Esophagus squamous epithelium (tissue), 5 donors: ENCODE measurements at regions not wholly inside any gene's neighbourhood (a gene's known extent, or its start where the extent isn't known, plus 50 kb on each side); places are given as distances from the start of the nearest gene placed in this dataset.

Experiments
- DNase-seq: peaks from one replicate; lab custom pipeline; 2025; lab: John Stamatoyannopoulos, UW
- H3K27ac ChIP-seq, 4 donors: fragments of 200-600 bp; sonication (generic); one replicate each; pipeline ENCODE4 v1.5.1; 2016 to 2019; ENCODE audit warnings: mild to moderate bottlenecking in 1 of 4
- H3K27me3 ChIP-seq, 4 donors: fragments of 200-600 bp; sonication (generic); 1 replicate in 3 of 4; 2 replicates in 1 of 4; pipeline versions ENCODE4 v1.5.1 to v1.6.0; 2017 to 2021; ENCODE audit warnings: antibody characterized with exemption in 1 of 4
- H3K36me3 ChIP-seq, 3 donors: fragments of 200-600 bp; sonication (generic); one replicate each; pipeline ENCODE4 v1.5.1; 2016 to 2019
- H3K4me1 ChIP-seq, 3 donors: fragments of 200-600 bp; sonication (generic); one replicate each; pipeline ENCODE4 v1.5.1; 2017 to 2019
- H3K4me3 ChIP-seq, 4 donors: fragments of 200-600 bp; sonication (generic); 1 replicate in 3 of 4; 2 replicates in 1 of 4; pipeline ENCODE4 v1.5.1; 2016 to 2019; ENCODE audit warnings: mild to moderate bottlenecking in 2 of 4, moderate library complexity in 1 of 4
- H3K9me3 ChIP-seq, 3 donors: fragments of 200-600 bp; sonication (generic); one replicate each; pipeline ENCODE4 v1.5.1; 2016 to 2019
- CTCF ChIP-seq, 6 experiments: fragments of 450-650 bp in 4 of 6; fragments of 200-600 bp in 2 of 6; sonication (generic) in 2 of 6; IDR thresholded peaks; one replicate each; pipeline ENCODE4 v1.5.1; 2016 to 2019; ENCODE audit warnings: antibody characterized with exemption in 6 of 6, mild to moderate bottlenecking in 4 of 6, moderate library complexity in 4 of 6
- POLR2A ChIP-seq, 4 donors: fragments of 450-650 bp; IDR thresholded peaks; one replicate each; pipeline ENCODE4 v1.6.1; 2017; ENCODE audit warnings: antibody characterized with exemption in 4 of 4, mild to moderate bottlenecking in 4 of 4, moderate library complexity in 3 of 4
- WGBS, 2 donors: methylation state at CpG; one replicate each; pipeline ENCODE4 v1.1.5; 2018; 5-methylcytosine and 5-hydroxymethylcytosine counted together
- intact Hi-C: fragments of 100-400 bp; cut with DNase I; formaldehyde crosslinking; loops from one replicate; pipeline ENCODE4 v1.15.0; 2022
- donor health status: DM: yes; HTN: yes; CAD: no.

- no peaks in the 10 kb centered on the region for H3K9me3 ChIP-seq
- H3K36me3 ChIP-seq: no peaks in the 10 kb centered on the region
- peaks cover 0 to 4% (median 0%) of the 10 kb centered on the region in 3 donors for H3K4me1 ChIP-seq
- DNase-seq: no peak
- H3K27ac ChIP-seq: no peak overlapping the region
- 21 to 30% methylated on average over 1 of the region's 1 CpG for WGBS, 2 donors
- intact Hi-C loops: no loop called here
- no peak overlapping the region for H3K4me3 ChIP-seq
- no peaks in the 10 kb centered on the region for H3K27me3 ChIP-seq
- TF ChIP-seq CTCF (IDR thresholded peaks at IDR 0.05): no peak
- TF ChIP-seq POLR2A (IDR thresholded peaks at IDR 0.05): no peak
Measured at GRCh38 chr6:126188279-126188909, 151.5 kb upstream of the CENPW start.

DNA sequence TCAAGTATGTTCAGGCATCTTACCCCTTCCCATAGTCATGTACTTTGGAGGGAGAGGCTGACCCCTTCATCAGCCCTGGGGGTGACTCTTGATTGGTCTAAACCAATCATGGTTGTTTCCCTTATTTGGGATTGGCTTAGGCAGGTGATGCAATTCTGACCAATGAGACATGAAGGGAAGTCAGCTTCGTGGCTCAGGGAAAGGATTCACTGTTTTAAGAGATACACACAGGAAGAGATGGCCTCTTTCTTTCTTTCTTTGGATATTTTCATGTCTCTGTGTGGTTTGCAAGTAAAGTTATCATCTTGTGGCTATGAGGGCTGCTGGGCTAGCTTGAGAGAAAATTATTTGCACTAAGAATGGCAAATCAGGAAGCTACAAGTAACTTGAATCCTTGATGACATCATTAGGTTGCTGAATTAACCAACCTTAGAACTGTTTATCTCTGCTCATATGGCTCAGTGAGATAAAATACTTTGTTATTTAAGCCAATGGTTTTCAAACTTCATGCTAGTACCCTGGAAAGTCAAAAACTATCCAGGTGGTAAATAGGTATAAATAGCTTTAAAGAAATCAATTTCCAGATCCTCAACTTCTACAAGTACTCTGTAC is 144.2 kb upstream of the CENPW start:
- Histone ChIP-seq H3K27ac (no peak overlapping the region), H3K9me3 (no peaks in the 10 kb centered on the region), H3K36me3 (no peaks in the 10 kb centered on the region), H3K4me3 (no peak overlapping the region), H3K27me3 (no peaks in the 10 kb centered on the region), H3K4me1 (no peaks in the 10 kb centered on the region)
- TF ChIP-seq CTCF (IDR thresholded peaks at IDR 0.05) (no peak), POLR2A (IDR thresholded peaks at IDR 0.05) (no peak)
- WGBS, 2 donors: 46 to 89% methylated on average over 1 of the region's 1 CpG
- no peak for DNase-seq
- intact Hi-C loops: no loop called here

- DNase-seq: no peak
- intact Hi-C loops: no loop called here
- H3K4me3 ChIP-seq: no peak overlapping the region
- H3K36me3 ChIP-seq: no peaks in the 10 kb centered on the region
- no peaks in the 10 kb centered on the region for H3K27me3 ChIP-seq
- no peaks in the 10 kb centered on the region for H3K9me3 ChIP-seq
- TF ChIP-seq POLR2A (IDR thresholded peaks at IDR 0.05) (no peak), CTCF (IDR thresholded peaks at IDR 0.05) (no peak)
- 26 to 51% methylated on average over 2 of the region's 2 CpGs for WGBS, 2 donors
- H3K4me1 ChIP-seq: no peaks in the 10 kb centered on the region
- H3K27ac ChIP-seq: peak overlapping the region in 1 of 4 donors; percentile 10
Measured at GRCh38 chr6:126198631-126199030, 141.3 kb upstream of the CENPW start.

GRCh38 chr6:126199466-126199865 is 140.4 kb upstream of the CENPW start:
- no peak for TF ChIP-seq POLR2A (IDR thresholded peaks at IDR 0.05)
- no peak for TF ChIP-seq CTCF (IDR thresholded peaks at IDR 0.05)
- Histone ChIP-seq H3K4me1 (peaks cover 0 to 5% (median 0%) of the 10 kb centered on the region in 3 donors), H3K36me3 (no peaks in the 10 kb centered on the region), H3K9me3 (no peaks in the 10 kb centered on the region), H3K27me3 (no peaks in the 10 kb centered on the region), H3K27ac (no peak overlapping the region), H3K4me3 (no peak overlapping the region)
- 83 to 100% methylated on average over 1 of the region's 1 CpG for WGBS, 2 donors
- intact Hi-C loops: no loop called here
- DNase-seq: no peak

DNA sequence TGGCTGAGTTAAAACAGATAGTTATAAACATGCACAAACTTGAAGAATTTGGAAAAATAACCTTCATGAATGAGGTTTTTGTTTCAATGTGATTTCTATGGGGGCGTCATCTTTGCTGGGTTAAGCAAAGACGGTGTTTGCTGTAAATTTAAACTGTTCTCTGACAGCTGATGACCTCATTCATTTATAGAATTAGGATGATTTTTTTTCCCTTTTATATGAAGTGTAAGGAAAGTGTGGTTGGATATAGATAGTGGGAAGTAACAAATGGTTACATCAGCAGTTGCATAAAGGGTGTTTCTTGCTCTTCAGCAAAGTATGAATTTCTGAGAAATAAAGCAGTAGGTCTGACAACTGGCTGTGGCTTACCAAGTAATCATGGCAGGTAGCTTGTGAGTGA is 137.2 kb upstream of the CENPW start:
- peaks cover 0 to 15% (median 0%) of the 10 kb centered on the region in 3 donors for H3K4me1 ChIP-seq
- 74 to 77% methylated on average over 2 of the region's 2 CpGs for WGBS, 2 donors
- no peak overlapping the region for H3K27ac ChIP-seq
- no peak for TF ChIP-seq CTCF (IDR thresholded peaks at IDR 0.05)
- TF ChIP-seq POLR2A (IDR thresholded peaks at IDR 0.05): no peak
- DNase-seq: no peak
- intact Hi-C loops: no loop called here
- H3K27me3 ChIP-seq: no peaks in the 10 kb centered on the region
- no peaks in the 10 kb centered on the region for H3K36me3 ChIP-seq
- H3K4me3 ChIP-seq: no peak overlapping the region
- no peaks in the 10 kb centered on the region for H3K9me3 ChIP-seq
